Osteocyte (in vitro differentiated cells): ENCODE measurements at regions not wholly inside any gene's neighbourhood (a gene's known extent, or its start where the extent isn't known, plus 50 kb on each side); places are given as distances from the start of the nearest gene placed in this dataset.

ENCODE experiments used
- DNase-seq: peaks from one replicate; pipeline ENCODE4 v3.0.0; 2021; ENCODE audit warnings: mixed read lengths; ENCODE audit not compliant: unreplicated experiment; ENCODE audit errors: extremely low spot score
- H3K27ac Mint-ChIP-seq: one replicate; pipeline ENCODE4 v1.8.0; 2021; ENCODE audit warnings: mild to moderate bottlenecking, mixed read lengths; ENCODE audit not compliant: unreplicated experiment
- H3K27me3 Mint-ChIP-seq: one replicate; pipeline ENCODE4 v1.8.0; 2021; ENCODE audit warnings: mixed read lengths; ENCODE audit not compliant: unreplicated experiment
- H3K36me3 Mint-ChIP-seq: one replicate; pipeline ENCODE4 v1.8.0; 2021; ENCODE audit warnings: mixed read lengths; ENCODE audit not compliant: unreplicated experiment
- H3K4me1 Mint-ChIP-seq: one replicate; pipeline ENCODE4 v1.8.0; 2021; ENCODE audit warnings: mixed read lengths; ENCODE audit not compliant: unreplicated experiment
- H3K4me3 Mint-ChIP-seq: one replicate; pipeline ENCODE4 v1.8.0; 2021; ENCODE audit warnings: mild to moderate bottlenecking, moderate library complexity, mixed read lengths; ENCODE audit not compliant: unreplicated experiment
- H3K9me3 Mint-ChIP-seq: one replicate; pipeline ENCODE4 v1.8.0; 2021; ENCODE audit warnings: mixed read lengths; ENCODE audit not compliant: unreplicated experiment
- CTCF ChIP-seq: fragments of 200-600 bp; sonication (generic); IDR thresholded peaks from 2 replicates; pipeline ENCODE4 v1.5.0; 2021; ENCODE audit warnings: antibody characterized with exemption, mild to moderate bottlenecking, moderate library complexity

DNA sequence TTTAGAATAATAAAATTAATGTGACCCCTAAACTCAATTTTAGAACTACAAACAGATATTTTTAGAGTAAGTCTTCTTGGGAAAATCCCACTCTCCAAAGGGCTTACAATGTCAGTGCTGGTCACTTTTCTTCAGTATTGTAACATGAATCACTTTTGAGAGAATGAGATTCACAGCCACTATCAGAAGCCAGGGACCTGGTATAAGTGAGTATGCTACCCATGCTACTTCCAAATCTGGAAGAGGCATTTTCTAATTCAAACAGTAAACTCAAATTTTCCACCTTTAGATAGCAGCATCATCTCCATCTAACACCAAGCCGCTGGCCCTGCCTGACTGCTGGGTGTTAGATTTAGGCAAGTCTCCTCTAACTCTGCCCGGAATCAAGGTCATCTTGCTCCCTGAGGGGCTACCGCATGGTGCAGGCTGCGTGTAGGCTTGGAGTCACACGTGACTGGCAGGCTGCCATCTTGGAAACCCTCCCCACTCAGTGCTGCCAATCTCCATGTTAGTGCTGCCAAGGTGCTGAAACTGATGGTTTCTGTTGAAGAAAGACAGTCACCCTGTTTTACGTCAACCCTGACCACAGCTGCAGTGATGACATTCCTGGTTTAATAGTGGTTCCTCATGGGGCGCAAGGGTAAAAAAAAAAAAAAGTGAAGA is 882.9 kb upstream of the B3GALT2 start:
- H3K27me3 Mint-ChIP-seq: no peaks in the 10 kb centered on the region
- no peaks in the 10 kb centered on the region for H3K9me3 Mint-ChIP-seq
- no peak for TF ChIP-seq CTCF
- peaks cover 6% of the 10 kb centered on the region for H3K4me1 Mint-ChIP-seq
- no peak overlapping the region for H3K4me3 Mint-ChIP-seq
- H3K36me3 Mint-ChIP-seq: no peaks in the 10 kb centered on the region
- H3K27ac Mint-ChIP-seq: no peak overlapping the region
- DNase-seq: no peak

GRCh38 chr1:194068446-194069167 is 882.2 kb upstream of the B3GALT2 start:
- DNase-seq: no peak
- H3K9me3 Mint-ChIP-seq: no peaks in the 10 kb centered on the region
- H3K27me3 Mint-ChIP-seq: no peaks in the 10 kb centered on the region
- H3K4me3 Mint-ChIP-seq: no peak overlapping the region
- peaks cover 4% of the 10 kb centered on the region for H3K4me1 Mint-ChIP-seq
- H3K27ac Mint-ChIP-seq: no peak overlapping the region
- TF ChIP-seq CTCF: no peak
- H3K36me3 Mint-ChIP-seq: no peaks in the 10 kb centered on the region

GRCh38 chr1:194067772-194068171 is 881.4 kb upstream of the B3GALT2 start:
- H3K27ac Mint-ChIP-seq: no peak overlapping the region
- no peaks in the 10 kb centered on the region for H3K27me3 Mint-ChIP-seq
- no peaks in the 10 kb centered on the region for H3K4me1 Mint-ChIP-seq

GRCh38 chr1:194062962-194063361 is 876.5 kb upstream of the B3GALT2 start:
- no peak for DNase-seq

More at GRCh38 chr1:194067772-194068171, 881.4 kb upstream of the B3GALT2 start:
- DNase-seq: no peak
- Mint-ChIP-seq H3K9me3 (no peaks in the 10 kb centered on the region), H3K4me3 (no peak overlapping the region), H3K36me3 (no peaks in the 10 kb centered on the region)
- no peak for TF ChIP-seq CTCF

More at GRCh38 chr1:194062962-194063361, 876.5 kb upstream of the B3GALT2 start:
- H3K27me3 Mint-ChIP-seq: no peaks in the 10 kb centered on the region
- H3K36me3 Mint-ChIP-seq: no peaks in the 10 kb centered on the region
- H3K4me3 Mint-ChIP-seq: no peak overlapping the region
- TF ChIP-seq CTCF: no peak
- H3K4me1 Mint-ChIP-seq: no peaks in the 10 kb centered on the region
- H3K9me3 Mint-ChIP-seq: no peaks in the 10 kb centered on the region
- no peak overlapping the region for H3K27ac Mint-ChIP-seq
